Endothelial cell (in vitro differentiated cells): ENCODE measurements at regions not wholly inside any gene's neighbourhood (a gene's known extent, or its start where the extent isn't known, plus 50 kb on each side); places are given as distances from the start of the nearest gene placed in this dataset.
"Not testable (repeated sequence)": the region's sequence is repeated elsewhere in the genome, so short reads cannot be mapped to it uniquely, and the experiment has no call there.

ENCODE experiments used
- DNase-seq: peaks from one replicate; pipeline ENCODE4 v3.0.0; 2021; ENCODE audit warnings: low spot score
- H3K27ac Mint-ChIP-seq: one replicate; pipeline ENCODE4 v1.8.0; 2021; ENCODE audit warnings: mixed read lengths, inconsistent platforms; ENCODE audit not compliant: unreplicated experiment
- H3K27me3 Mint-ChIP-seq: one replicate; pipeline ENCODE4 v1.8.0; 2021; ENCODE audit warnings: mild to moderate bottlenecking, moderate library complexity, mixed read lengths, inconsistent platforms; ENCODE audit not compliant: unreplicated experiment
- H3K36me3 Mint-ChIP-seq: one replicate; pipeline ENCODE4 v1.8.0; 2021; ENCODE audit warnings: mild to moderate bottlenecking, low read depth, mixed read lengths, inconsistent platforms; ENCODE audit not compliant: unreplicated experiment
- H3K4me1 Mint-ChIP-seq: one replicate; pipeline ENCODE4 v1.8.0; 2021; ENCODE audit warnings: mild to moderate bottlenecking, mixed read lengths, inconsistent platforms; ENCODE audit not compliant: unreplicated experiment
- H3K4me3 Mint-ChIP-seq: one replicate; pipeline ENCODE4 v1.8.0; 2021; ENCODE audit warnings: mild to moderate bottlenecking, mixed read lengths, inconsistent platforms; ENCODE audit not compliant: unreplicated experiment
- H3K9me3 Mint-ChIP-seq: one replicate; pipeline ENCODE4 v1.8.0; 2021; ENCODE audit warnings: mixed read lengths, inconsistent platforms; ENCODE audit not compliant: unreplicated experiment
- CTCF ChIP-seq: fragments of 200-600 bp; sonication (generic); IDR thresholded peaks from one replicate; pipeline ENCODE4 v1.5.0; 2021; ENCODE audit warnings: antibody characterized with exemption; ENCODE audit not compliant: unreplicated experiment

GRCh38 chr5:30479104-30479503 lies 714.4 kb upstream of the CDH6 start:
- Mint-ChIP-seq H3K27ac (no peak overlapping the region), H3K4me1 (no peaks in the 10 kb centered on the region), H3K36me3 (peaks cover 9% of the 10 kb centered on the region), H3K27me3 (peaks cover 2% of the 10 kb centered on the region), H3K4me3 (no peak overlapping the region), H3K9me3 (peaks cover 10% of the 10 kb centered on the region)
- no peak for TF ChIP-seq CTCF
- DNase-seq, result no peak

- Mint-ChIP-seq H3K4me3 (no peak overlapping the region), H3K4me1 (no peaks in the 10 kb centered on the region), H3K36me3 (peaks cover 9% of the 10 kb centered on the region), H3K9me3 (peaks cover 10% of the 10 kb centered on the region), H3K27me3 (peaks cover 2% of the 10 kb centered on the region), H3K27ac (no peak overlapping the region)
- DNase-seq, result no peak
- no peak for TF ChIP-seq CTCF
Observed at GRCh38 chr5:30475429-30475828, 718.1 kb upstream of the CDH6 start.

- H3K27ac Mint-ChIP-seq, result no peak overlapping the region
- no peak for DNase-seq
- no peaks in the 10 kb centered on the region for H3K36me3 Mint-ChIP-seq
- no peaks in the 10 kb centered on the region for H3K9me3 Mint-ChIP-seq
- H3K27me3 Mint-ChIP-seq, result no peaks in the 10 kb centered on the region
- H3K4me3 Mint-ChIP-seq, result no peak overlapping the region
- TF ChIP-seq CTCF, result no peak
- H3K4me1 Mint-ChIP-seq, result no peaks in the 10 kb centered on the region
Observed at GRCh38 chr5:30469691-30470090, 723.8 kb upstream of the CDH6 start.

- no peak overlapping the region for H3K27ac Mint-ChIP-seq
- no peak overlapping the region for H3K4me3 Mint-ChIP-seq
- no peak for TF ChIP-seq CTCF
- DNase-seq, result no peak
- H3K27me3 Mint-ChIP-seq, result no peaks in the 10 kb centered on the region
- H3K36me3 Mint-ChIP-seq, result no peaks in the 10 kb centered on the region
- no peaks in the 10 kb centered on the region for H3K9me3 Mint-ChIP-seq
- H3K4me1 Mint-ChIP-seq, result no peaks in the 10 kb centered on the region
Observed at GRCh38 chr5:30458681-30459080, 734.8 kb upstream of the CDH6 start.

- not testable (repeated sequence) for H3K9me3 Mint-ChIP-seq, H3K27me3 Mint-ChIP-seq, H3K4me1 Mint-ChIP-seq, DNase-seq, H3K36me3 Mint-ChIP-seq, H3K27ac Mint-ChIP-seq, H3K4me3 Mint-ChIP-seq
Observed at GRCh38 chr5:30455484-30455883, 738.0 kb upstream of the CDH6 start.

- Mint-ChIP-seq H3K9me3 (no peaks in the 10 kb centered on the region), H3K27me3 (no peaks in the 10 kb centered on the region), H3K4me1 (no peaks in the 10 kb centered on the region), H3K27ac (no peak overlapping the region), H3K4me3 (no peak overlapping the region), H3K36me3 (no peaks in the 10 kb centered on the region)
- no peak for DNase-seq
- TF ChIP-seq CTCF, result no peak
Observed at GRCh38 chr5:30453168-30453567, 740.3 kb upstream of the CDH6 start.
